ENCODE measurements at regions not wholly inside any gene's neighbourhood (a gene's known extent, or its start where the extent isn't known, plus 50 kb on each side); places are given as distances from the start of the nearest gene placed in this dataset.

DNA sequence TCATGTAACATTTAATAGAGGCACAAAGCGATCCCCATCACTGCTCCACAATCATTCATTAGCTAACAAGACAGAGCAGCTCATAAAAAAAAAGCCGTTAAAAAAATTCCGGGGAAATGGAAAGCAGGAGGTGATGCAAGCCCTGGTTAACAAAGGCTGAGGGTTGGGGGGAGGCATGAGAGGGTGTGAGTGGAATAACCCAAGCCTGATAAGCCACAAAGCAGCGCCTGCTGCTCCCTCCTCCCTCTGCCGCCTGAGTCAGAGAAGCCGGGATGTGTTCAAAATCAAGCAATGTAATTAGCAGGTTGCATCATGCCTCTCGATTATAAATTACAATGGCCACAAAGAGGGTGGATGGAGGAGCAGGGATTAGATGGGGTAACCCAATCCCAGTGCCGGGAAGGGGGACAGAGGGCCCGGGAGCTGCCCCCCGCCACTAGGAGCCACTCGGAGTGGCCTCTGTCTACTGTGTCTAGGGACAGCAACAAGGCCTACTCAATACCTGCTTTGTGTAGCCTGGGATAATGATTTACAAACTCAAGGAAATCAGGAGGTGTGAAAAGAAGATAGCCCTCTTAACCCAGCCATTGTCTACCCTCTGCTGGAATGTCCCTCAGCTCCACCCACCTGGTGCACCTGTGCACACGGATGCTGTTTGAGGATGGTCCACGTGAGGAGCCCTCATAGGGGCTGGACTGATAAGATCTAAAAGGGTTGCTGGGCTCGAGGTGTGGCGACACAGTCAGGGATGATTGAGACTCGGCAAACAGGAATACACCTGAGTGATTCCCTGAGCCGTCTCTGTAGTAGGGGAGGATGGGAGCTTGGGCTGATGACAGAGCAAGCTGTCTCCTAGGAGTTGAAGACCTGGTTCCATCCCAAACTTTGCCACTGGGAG, 156.9 kb downstream of the VEGFA start (continued):
- TF ChIP-seq, protein P1, sequence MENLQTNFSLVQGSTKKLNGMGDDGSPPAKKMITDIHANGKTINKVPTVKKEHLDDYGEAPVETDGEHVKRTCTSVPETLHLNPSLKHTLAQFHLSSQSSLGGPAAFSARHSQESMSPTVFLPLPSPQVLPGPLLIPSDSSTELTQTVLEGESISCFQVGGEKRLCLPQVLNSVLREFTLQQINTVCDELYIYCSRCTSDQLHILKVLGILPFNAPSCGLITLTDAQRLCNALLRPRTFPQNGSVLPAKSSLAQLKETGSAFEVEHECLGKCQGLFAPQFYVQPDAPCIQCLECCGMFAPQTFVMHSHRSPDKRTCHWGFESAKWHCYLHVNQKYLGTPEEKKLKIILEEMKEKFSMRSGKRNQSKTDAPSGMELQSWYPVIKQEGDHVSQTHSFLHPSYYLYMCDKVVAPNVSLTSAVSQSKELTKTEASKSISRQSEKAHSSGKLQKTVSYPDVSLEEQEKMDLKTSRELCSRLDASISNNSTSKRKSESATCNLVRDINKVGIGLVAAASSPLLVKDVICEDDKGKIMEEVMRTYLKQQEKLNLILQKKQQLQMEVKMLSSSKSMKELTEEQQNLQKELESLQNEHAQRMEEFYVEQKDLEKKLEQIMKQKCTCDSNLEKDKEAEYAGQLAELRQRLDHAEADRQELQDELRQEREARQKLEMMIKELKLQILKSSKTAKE (CRISPR knock-in tag; IDR thresholded peaks at IDR 0.05; ENCODE audit: borderline replicate concordance) = peak; percentile 87
- TF ChIP-seq ARNT (IDR thresholded peaks at IDR 0.05) (no peak), SRSF1 (optimal IDR thresholded peaks at IDR 0.05; ENCODE audit: low read depth, low read length) (peak; percentile 53), CBFB (CRISPR knock-in tag; IDR thresholded peaks at IDR 0.05) (peak; percentile 75; the same call in 1 of the 2 replicates), ZNF777 (CRISPR knock-in tag; IDR thresholded peaks at IDR 0.05) (0 out of 2 replicates have a peak, but pooled peaks have one; percentile 39), HNF4G (IDR thresholded peaks at IDR 0.05; ENCODE audit: borderline replicate concordance, low read depth, low read length) (peak; percentile 47; the same call in 1 of the 2 replicates), HNF4G (CRISPR knock-in tag; IDR thresholded peaks at IDR 0.05; ENCODE audit: borderline replicate concordance, low read depth) (0 out of 2 replicates have a peak, but pooled peaks have one; percentile 59), FOXK2 (IDR thresholded peaks at IDR 0.05) (peak; percentile 86), ELF1 (CRISPR knock-in tag; IDR thresholded peaks at IDR 0.05) (no peak), ZNF549 (CRISPR knock-in tag; IDR thresholded peaks at IDR 0.05) (no peak), CBX5 (CRISPR knock-in tag; IDR thresholded peaks at IDR 0.05; ENCODE audit: borderline replicate concordance) (peak; percentile 56; the same call in 1 of the 2 replicates), ATM (IDR thresholded peaks at IDR 0.05; ENCODE audit: borderline replicate concordance) (no peak)
- TF ChIP-seq, protein P2, sequence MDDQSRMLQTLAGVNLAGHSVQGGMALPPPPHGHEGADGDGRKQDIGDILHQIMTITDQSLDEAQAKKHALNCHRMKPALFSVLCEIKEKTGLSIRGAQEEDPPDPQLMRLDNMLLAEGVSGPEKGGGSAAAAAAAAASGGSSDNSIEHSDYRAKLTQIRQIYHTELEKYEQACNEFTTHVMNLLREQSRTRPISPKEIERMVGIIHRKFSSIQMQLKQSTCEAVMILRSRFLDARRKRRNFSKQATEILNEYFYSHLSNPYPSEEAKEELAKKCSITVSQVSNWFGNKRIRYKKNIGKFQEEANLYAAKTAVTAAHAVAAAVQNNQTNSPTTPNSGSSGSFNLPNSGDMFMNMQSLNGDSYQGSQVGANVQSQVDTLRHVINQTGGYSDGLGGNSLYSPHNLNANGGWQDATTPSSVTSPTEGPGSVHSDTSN (CRISPR knock-in tag; IDR thresholded peaks at IDR 0.05; ENCODE audit: borderline replicate concordance) = no peak
- TF ChIP-seq, protein P3, sequence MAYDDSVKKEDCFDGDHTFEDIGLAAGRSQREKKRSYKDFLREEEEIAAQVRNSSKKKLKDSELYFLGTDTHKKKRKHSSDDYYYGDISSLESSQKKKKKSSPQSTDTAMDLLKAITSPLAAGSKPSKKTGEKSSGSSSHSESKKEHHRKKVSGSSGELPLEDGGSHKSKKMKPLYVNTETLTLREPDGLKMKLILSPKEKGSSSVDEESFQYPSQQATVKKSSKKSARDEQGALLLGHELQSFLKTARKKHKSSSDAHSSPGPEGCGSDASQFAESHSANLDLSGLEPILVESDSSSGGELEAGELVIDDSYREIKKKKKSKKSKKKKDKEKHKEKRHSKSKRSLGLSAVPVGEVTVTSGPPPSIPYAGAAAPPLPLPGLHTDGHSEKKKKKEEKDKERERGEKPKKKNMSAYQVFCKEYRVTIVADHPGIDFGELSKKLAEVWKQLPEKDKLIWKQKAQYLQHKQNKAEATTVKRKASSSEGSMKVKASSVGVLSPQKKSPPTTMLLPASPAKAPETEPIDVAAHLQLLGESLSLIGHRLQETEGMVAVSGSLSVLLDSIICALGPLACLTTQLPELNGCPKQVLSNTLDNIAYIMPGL (CRISPR knock-in tag; IDR thresholded peaks at IDR 0.05; ENCODE audit: borderline replicate concordance in 1 of 2, low read depth in 1 of 2) = peak in 1 of 2 experiments; percentile 13; a peak in 2 of 4 replicates
- TF ChIP-seq, protein P4, sequence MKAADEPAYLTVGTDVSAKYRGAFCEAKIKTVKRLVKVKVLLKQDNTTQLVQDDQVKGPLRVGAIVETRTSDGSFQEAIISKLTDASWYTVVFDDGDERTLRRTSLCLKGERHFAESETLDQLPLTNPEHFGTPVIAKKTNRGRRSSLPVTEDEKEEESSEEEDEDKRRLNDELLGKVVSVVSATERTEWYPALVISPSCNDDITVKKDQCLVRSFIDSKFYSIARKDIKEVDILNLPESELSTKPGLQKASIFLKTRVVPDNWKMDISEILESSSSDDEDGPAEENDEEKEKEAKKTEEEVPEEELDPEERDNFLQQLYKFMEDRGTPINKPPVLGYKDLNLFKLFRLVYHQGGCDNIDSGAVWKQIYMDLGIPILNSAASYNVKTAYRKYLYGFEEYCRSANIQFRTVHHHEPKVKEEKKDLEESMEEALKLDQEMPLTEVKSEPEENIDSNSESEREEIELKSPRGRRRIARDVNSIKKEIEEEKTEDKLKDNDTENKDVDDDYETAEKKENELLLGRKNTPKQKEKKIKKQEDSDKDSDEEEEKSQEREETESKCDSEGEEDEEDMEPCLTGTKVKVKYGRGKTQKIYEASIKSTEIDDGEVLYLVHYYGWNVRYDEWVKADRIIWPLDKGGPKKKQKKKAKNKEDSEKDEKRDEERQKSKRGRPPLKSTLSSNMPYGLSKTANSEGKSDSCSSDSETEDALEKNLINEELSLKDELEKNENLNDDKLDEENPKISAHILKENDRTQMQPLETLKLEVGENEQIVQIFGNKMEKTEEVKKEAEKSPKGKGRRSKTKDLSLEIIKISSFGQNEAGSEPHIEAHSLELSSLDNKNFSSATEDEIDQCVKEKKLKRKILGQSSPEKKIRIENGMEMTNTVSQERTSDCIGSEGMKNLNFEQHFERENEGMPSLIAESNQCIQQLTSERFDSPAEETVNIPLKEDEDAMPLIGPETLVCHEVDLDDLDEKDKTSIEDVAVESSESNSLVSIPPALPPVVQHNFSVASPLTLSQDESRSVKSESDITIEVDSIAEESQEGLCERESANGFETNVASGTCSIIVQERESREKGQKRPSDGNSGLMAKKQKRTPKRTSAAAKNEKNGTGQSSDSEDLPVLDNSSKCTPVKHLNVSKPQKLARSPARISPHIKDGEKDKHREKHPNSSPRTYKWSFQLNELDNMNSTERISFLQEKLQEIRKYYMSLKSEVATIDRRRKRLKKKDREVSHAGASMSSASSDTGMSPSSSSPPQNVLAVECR (CRISPR knock-in tag; IDR thresholded peaks at IDR 0.05; ENCODE audit: borderline replicate concordance) = peak; percentile 56; the same call in 1 of the 2 replicates
- TF ChIP-seq, protein P5, sequence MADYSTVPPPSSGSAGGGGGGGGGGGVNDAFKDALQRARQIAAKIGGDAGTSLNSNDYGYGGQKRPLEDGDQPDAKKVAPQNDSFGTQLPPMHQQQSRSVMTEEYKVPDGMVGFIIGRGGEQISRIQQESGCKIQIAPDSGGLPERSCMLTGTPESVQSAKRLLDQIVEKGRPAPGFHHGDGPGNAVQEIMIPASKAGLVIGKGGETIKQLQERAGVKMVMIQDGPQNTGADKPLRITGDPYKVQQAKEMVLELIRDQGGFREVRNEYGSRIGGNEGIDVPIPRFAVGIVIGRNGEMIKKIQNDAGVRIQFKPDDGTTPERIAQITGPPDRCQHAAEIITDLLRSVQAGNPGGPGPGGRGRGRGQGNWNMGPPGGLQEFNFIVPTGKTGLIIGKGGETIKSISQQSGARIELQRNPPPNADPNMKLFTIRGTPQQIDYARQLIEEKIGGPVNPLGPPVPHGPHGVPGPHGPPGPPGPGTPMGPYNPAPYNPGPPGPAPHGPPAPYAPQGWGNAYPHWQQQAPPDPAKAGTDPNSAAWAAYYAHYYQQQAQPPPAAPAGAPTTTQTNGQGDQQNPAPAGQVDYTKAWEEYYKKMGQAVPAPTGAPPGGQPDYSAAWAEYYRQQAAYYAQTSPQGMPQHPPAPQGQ (CRISPR knock-in tag; IDR thresholded peaks at IDR 0.05; ENCODE audit: borderline replicate concordance) = no peak
